ENCODE measurements at regions not wholly inside any gene's neighbourhood (a gene's known extent, or its start where the extent isn't known, plus 50 kb on each side); places are given as distances from the start of the nearest gene placed in this dataset.

DNA sequence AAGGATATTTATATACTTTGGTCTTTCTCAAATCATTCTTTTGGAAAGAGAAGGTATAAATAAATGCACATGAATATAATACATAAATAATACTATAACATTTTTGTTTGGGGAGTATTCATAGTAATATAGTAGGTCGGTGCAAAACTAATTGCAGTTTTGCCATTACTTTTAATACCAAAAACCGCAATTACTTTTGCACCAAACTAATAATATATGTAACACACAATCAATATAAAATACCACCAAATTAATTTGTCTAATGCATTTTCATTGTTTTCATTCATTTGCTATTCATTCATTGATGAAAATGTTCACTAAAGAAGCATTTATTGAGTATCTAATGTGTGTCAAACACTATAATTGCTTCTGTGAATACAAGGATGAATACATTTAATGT lies 219.0 kb downstream of the RWDD3 start:
- no peaks in the 10 kb centered on the region; a peak in 1 of 8 replicates for H3K36me3 ChIP-seq (ENCODE audit: control insufficient read depth in 2 of 4, insufficient read depth in 4 of 4, low read length in 3 of 4)
- FAIRE-seq = no peak
- WGBS, 2 experiments (ENCODE audit: extremely low coverage in 1 of 2, insufficient coverage in 1 of 2, insufficient read length in 1 of 2, insufficient replicate concordance in 2 of 2, low coverage in 1 of 2, low lambda C conversion rate in 2 of 2, missing lambda C conversion rate in 1 of 2) = 92% methylated on average over 2 of the region's 2 CpGs; no CpG with 5 or more reads in 1 of the 2 experiments

More for the DNA sequence above, 219.0 kb downstream of the RWDD3 start:
- Histone ChIP-seq H3K79me1 (ENCODE audit: low read depth, low read length) (no peaks in the 10 kb centered on the region), H3K4me3 (ENCODE audit: extremely low read depth in 1 of 4, insufficient read depth in 2 of 4, low read depth in 3 of 4, low read length in 4 of 4) (no peak overlapping the region), H2AFZ (ENCODE audit: low read length) (no peak overlapping the region), H4K8ac (ENCODE audit: extremely low read depth, insufficient read depth, low read length) (no peak overlapping the region), H2AK5ac (ENCODE audit: low read depth, low read length) (no peak overlapping the region), H2BK15ac (ENCODE audit: low read length) (no peak overlapping the region), H3K23me2 (ENCODE audit: low read depth, low read length) (no peaks in the 10 kb centered on the region), H3K79me2 (ENCODE audit: control insufficient read depth in 1 of 2, insufficient read depth in 2 of 2, low read length in 2 of 2) (no peaks in the 10 kb centered on the region), H4K5ac (ENCODE audit: insufficient read length, low read depth, low read length) (no peak overlapping the region), H2BK20ac (ENCODE audit: low read length) (no peak overlapping the region), H3K4me2 (ENCODE audit: insufficient read depth in 1 of 2, low read depth in 2 of 2, low read length in 2 of 2) (no peak overlapping the region), H3K27me3 (replicated peaks in 1 of 4; ENCODE audit: control insufficient read depth in 3 of 4, extremely low read depth in 1 of 4, insufficient read depth in 3 of 4, low read length in 3 of 4) (no peaks in the 10 kb centered on the region), H2BK5ac (ENCODE audit: low read depth, low read length) (no peak overlapping the region), H3K27ac (ENCODE audit: low read depth, low read length) (no peak overlapping the region), H3K23ac (ENCODE audit: insufficient read length) (no peak overlapping the region), H2BK12ac (ENCODE audit: low read depth, low read length) (no peak overlapping the region), H2BK120ac (replicated peaks; ENCODE audit: low read depth, low read length) (no peak overlapping the region), H3K56ac (replicated peaks; ENCODE audit: insufficient read length, low read depth, low read length) (no peak overlapping the region), H3K4ac (replicated peaks; ENCODE audit: insufficient read length, low read depth, low read length) (no peak overlapping the region), H4K91ac (replicated peaks; ENCODE audit: insufficient read length, low read length) (no peak overlapping the region), H3K9me3 (ENCODE audit: insufficient read depth in 2 of 2, low read depth in 1 of 2, low read length in 1 of 2) (no peaks in the 10 kb centered on the region), H3K18ac (ENCODE audit: extremely low read depth, low read length) (no peak overlapping the region), H3K4me1 (replicated peaks in 1 of 4; ENCODE audit: control insufficient read depth in 3 of 4, insufficient read depth in 4 of 4, low read length in 3 of 4) (no peaks in the 10 kb centered on the region), H3K9ac (replicated peaks in 1 of 4; ENCODE audit: extremely low read depth in 1 of 4, low read depth in 3 of 4, low read length in 3 of 4) (no peak overlapping the region), H4K20me1 (replicated peaks in 1 of 2; ENCODE audit: control insufficient read depth in 1 of 2, insufficient read depth in 2 of 2, low read length in 2 of 2) (no peaks in the 10 kb centered on the region), H3K14ac (ENCODE audit: insufficient read length) (no peak overlapping the region)
- no peak for DNase-seq (ENCODE audit: low read depth in 1 of 2, low spot score in 2 of 2)
- ChIA-PET POLR2A (ENCODE audit: partially characterized antibody) (no interaction called here), CTCF (ENCODE audit: partially characterized antibody) (no interaction called here)
- TF ChIP-seq FOSL1 (IDR thresholded peaks at IDR 0.05; ENCODE audit: insufficient read depth, low read depth, low read length) = no peak
- TF ChIP-seq HDAC2 (IDR thresholded peaks at IDR 0.05; ENCODE audit: borderline replicate concordance in 1 of 2, low read depth in 2 of 2, low read length in 2 of 2) = no peak
- no peak for TF ChIP-seq TCF12 (IDR thresholded peaks at IDR 0.05; ENCODE audit: low read depth, low read length)
- TF ChIP-seq SP1 (IDR thresholded peaks at IDR 0.05; ENCODE audit: low read depth, low read length) = no peak
- no peak for TF ChIP-seq ASH2L (IDR thresholded peaks at IDR 0.05; ENCODE audit: low read length)
- no peak for TF ChIP-seq CBX5 (IDR thresholded peaks at IDR 0.05; ENCODE audit: low read depth, low read length)
- no peak for TF ChIP-seq SIX5 (IDR thresholded peaks at IDR 0.05; ENCODE audit: low read depth, low read length)
- TF ChIP-seq GTF2F1 (IDR thresholded peaks at IDR 0.05; ENCODE audit: borderline replicate concordance, low read depth, low read length) = no peak
- TF ChIP-seq SP4 (IDR thresholded peaks at IDR 0.05; ENCODE audit: low read length) = no peak
- no peak for TF ChIP-seq JUND (IDR thresholded peaks at IDR 0.05; ENCODE audit: low read length)
- no peak for TF ChIP-seq CHD1 (IDR thresholded peaks at IDR 0.05; ENCODE audit: low read depth, low read length)
- no peak for TF ChIP-seq CREB1 (IDR thresholded peaks at IDR 0.05)
- no peak for TF ChIP-seq HDAC6 (IDR thresholded peaks at IDR 0.05; ENCODE audit: low read depth, low read length)
- TF ChIP-seq POLR2AphosphoS5 (IDR thresholded peaks at IDR 0.05; ENCODE audit: low read depth, low read length) = no peak

All from H1 (cell line).